Transverse colon (tissue), 4 donors: ENCODE measurements at regions not wholly inside any gene's neighbourhood (a gene's known extent, or its start where the extent isn't known, plus 50 kb on each side); places are given as distances from the start of the nearest gene placed in this dataset.

Experiments used
- DNase-seq: peaks from one replicate; pipeline ENCODE4 v3.0.0-alpha.2; 2019
- H3K27ac ChIP-seq, 4 donors: fragments of 200-600 bp; sonication (generic); 2 replicates each; pipeline ENCODE4 v1.5.1; 2016 to 2018; ENCODE audit warnings: inconsistent platforms in 4 of 4
- H3K27me3 ChIP-seq: fragments of 200-600 bp; sonication (generic); 2 replicates; pipeline ENCODE4 v1.5.1; 2017; ENCODE audit warnings: inconsistent platforms
- H3K36me3 ChIP-seq, 4 donors: fragments of 200-600 bp; sonication (generic); 2 replicates each; pipeline ENCODE4 v1.5.1; 2017 to 2019; ENCODE audit warnings: inconsistent platforms in 4 of 4
- H3K4me1 ChIP-seq, 4 donors: fragments of 200-600 bp; sonication (generic); 2 replicates each; pipeline ENCODE4 v1.5.1; 2017 to 2020; ENCODE audit warnings: inconsistent platforms in 4 of 4
- H3K4me3 ChIP-seq, 4 donors: fragments of 200-600 bp; sonication (generic); 1 replicate in 1 of 4; 2 replicates in 3 of 4; pipeline versions ENCODE4 v1.5.1 to v1.6.1; 2017 to 2019; ENCODE audit warnings: inconsistent platforms in 4 of 4
- H3K9me3 ChIP-seq, 2 donors: fragments of 200-600 bp; sonication (generic); 2 replicates each; pipeline ENCODE4 v1.5.1; 2017 to 2019; ENCODE audit warnings: inconsistent platforms in 2 of 2
- EP300 ChIP-seq: sonication (generic); formaldehyde crosslinking; IDR thresholded peaks from one replicate; pipeline ENCODE4 v1.6.1; 2017; ENCODE audit warnings: antibody characterized with exemption, low read depth
- POLR2A ChIP-seq: fragments of 450-650 bp; IDR thresholded peaks from one replicate; pipeline ENCODE4 v1.6.1; 2016; ENCODE audit warnings: antibody characterized with exemption, mild to moderate bottlenecking, moderate library complexity
- POLR2AphosphoS5 ChIP-seq, 3 donors: sonication (generic); formaldehyde crosslinking; IDR thresholded peaks; one replicate each; pipeline ENCODE4 v1.6.1; 2016; ENCODE audit warnings: antibody characterized with exemption in 3 of 3
- WGBS, 2 donors: methylation state at CpG; one replicate each; pipeline ENCODE4 v1.1.5; 2018; ENCODE audit warnings: low coverage in 1 of 2; 5-methylcytosine and 5-hydroxymethylcytosine counted together
- in situ Hi-C, 4 donors: fragments of 200-750 bp; cut with MboI; loops; one replicate each; pipeline versions ENCODE4 v1.15.0 to v1.15.1; 2017; ENCODE audit warnings: low sequenced_read_pairs in 3 of 4, low pct_ligation_motif_present in 1 of 4, low pct_unique_long_range_greater_than_20kb in 1 of 4
- intact Hi-C: fragments of 100-400 bp; cut with DNase I; formaldehyde crosslinking; loops from one replicate; pipeline ENCODE4 v1.15.1; 2023; ENCODE audit warnings: low total_unique reads
- TF ChIP-seq, protein P1 (sequence below), 5 experiments: fragments of 200-600 bp in 3 of 5; fragments of 450-650 bp in 2 of 5; sonication (generic) in 3 of 5; IDR thresholded peaks; 1 replicate in 2 of 5; 2 replicates in 3 of 5; pipeline ENCODE4 v1.5.1; 2016 to 2017; ENCODE audit warnings: antibody characterized with exemption in 5 of 5, inconsistent platforms in 3 of 5, mild to moderate bottlenecking in 2 of 5, moderate library complexity in 1 of 5

DNA sequence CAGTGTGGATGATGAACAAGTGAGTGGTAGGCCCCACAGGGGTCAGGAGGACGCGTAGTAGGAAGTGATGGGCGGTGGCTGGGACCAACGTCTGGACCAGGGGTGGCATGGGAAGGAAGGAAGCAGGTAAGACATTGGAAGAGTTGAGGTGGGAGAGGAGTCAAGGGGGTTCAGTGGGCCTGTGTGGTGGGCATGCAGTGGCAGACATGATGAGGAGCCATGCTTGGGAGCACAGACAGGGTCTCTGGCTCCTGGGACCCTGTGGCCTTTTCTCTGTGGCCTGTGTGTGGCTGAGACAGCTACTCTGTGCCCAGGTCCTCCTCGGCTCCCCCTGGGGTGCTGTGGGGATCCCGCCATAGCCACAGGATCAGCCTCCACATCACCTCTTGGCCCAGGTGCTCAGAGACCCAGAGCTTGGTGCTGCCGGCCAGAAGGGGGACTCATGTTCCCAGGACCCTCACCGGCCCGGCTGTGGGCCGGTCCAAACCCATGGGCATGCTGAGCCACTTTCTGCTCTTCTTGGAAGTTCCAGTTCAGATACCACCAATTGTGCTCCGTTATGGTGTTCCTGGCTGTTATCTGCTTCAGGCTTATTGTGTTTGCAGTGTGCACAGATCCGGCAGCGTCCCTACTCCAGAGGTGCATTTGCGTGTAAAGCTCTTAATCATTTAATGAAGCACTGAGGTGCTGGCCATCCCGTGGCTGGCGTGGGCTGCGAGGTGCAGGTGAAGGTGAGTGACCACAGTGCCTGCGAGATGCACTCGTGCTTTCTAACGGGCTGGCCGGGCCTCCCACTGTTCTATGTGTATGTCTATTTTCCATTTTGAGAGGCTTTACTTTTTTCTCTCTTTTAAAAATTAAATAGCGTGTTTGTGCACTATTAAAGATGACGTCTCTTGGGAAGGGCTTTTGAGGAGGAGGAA, 147.9 kb downstream of the TEX29 start:
- Histone ChIP-seq H3K36me3 (no peaks in the 10 kb centered on the region), H3K4me3 (no peak overlapping the region), H3K4me1 (no peaks in the 10 kb centered on the region), H3K27ac (no peak overlapping the region), H3K27me3 (peaks cover 19% of the 10 kb centered on the region), H3K9me3 (no peaks in the 10 kb centered on the region)
- WGBS, 2 donors: 84 to 89% methylated on average over 6 to 23 of the region's 23 CpGs
- in situ Hi-C loops: loop anchor here in 3 of 4 donors (25.0 kb wide), 1 partner anchor 969 kb away; no protein-coding TSS in a partner anchor
- DNase-seq: no peak
- TF ChIP-seq POLR2A (no peak), EP300 (no peak), POLR2AphosphoS5 (IDR thresholded peaks at IDR 0.05) (no peak)
- TF ChIP-seq, protein P1, sequence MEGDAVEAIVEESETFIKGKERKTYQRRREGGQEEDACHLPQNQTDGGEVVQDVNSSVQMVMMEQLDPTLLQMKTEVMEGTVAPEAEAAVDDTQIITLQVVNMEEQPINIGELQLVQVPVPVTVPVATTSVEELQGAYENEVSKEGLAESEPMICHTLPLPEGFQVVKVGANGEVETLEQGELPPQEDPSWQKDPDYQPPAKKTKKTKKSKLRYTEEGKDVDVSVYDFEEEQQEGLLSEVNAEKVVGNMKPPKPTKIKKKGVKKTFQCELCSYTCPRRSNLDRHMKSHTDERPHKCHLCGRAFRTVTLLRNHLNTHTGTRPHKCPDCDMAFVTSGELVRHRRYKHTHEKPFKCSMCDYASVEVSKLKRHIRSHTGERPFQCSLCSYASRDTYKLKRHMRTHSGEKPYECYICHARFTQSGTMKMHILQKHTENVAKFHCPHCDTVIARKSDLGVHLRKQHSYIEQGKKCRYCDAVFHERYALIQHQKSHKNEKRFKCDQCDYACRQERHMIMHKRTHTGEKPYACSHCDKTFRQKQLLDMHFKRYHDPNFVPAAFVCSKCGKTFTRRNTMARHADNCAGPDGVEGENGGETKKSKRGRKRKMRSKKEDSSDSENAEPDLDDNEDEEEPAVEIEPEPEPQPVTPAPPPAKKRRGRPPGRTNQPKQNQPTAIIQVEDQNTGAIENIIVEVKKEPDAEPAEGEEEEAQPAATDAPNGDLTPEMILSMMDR (IDR thresholded peaks at IDR 0.05): no peak
- intact Hi-C loops: no loop called here

- Histone ChIP-seq H3K27me3 (peaks cover 16% of the 10 kb centered on the region), H3K36me3 (no peaks in the 10 kb centered on the region), H3K27ac (no peak overlapping the region), H3K4me3 (no peak overlapping the region), H3K4me1 (no peaks in the 10 kb centered on the region), H3K9me3 (no peaks in the 10 kb centered on the region)
- DNase-seq: no peak
- intact Hi-C loops (no loop called here), in situ Hi-C loops (loop anchor here in 3 of 4 donors (25.0 kb wide), 1 partner anchor 968 kb away; no protein-coding TSS in a partner anchor)
- 72% methylated on average over 5 of the region's 5 CpGs; no CpG with 5 or more reads in 1 of the 2 donors for WGBS, 2 donors
- no peak for TF ChIP-seq EP300
- no peak for TF ChIP-seq POLR2AphosphoS5 (IDR thresholded peaks at IDR 0.05)
- TF ChIP-seq, protein P1 (IDR thresholded peaks at IDR 0.05): no peak
- TF ChIP-seq POLR2A: no peak
Measured at GRCh38 chr13:111469450-111469849, 149.0 kb downstream of the TEX29 start.

- 58 to 67% methylated on average over 4 to 20 of the region's 20 CpGs for WGBS, 2 donors
- Histone ChIP-seq H3K4me1 (no peaks in the 10 kb centered on the region), H3K27ac (no peak overlapping the region), H3K27me3 (peaks cover 10% of the 10 kb centered on the region), H3K36me3 (no peaks in the 10 kb centered on the region), H3K9me3 (no peaks in the 10 kb centered on the region), H3K4me3 (no peak overlapping the region)
- TF ChIP-seq POLR2AphosphoS5 (IDR thresholded peaks at IDR 0.05) (no peak), EP300 (no peak)
- in situ Hi-C loops (loop anchor here (10.0 to 25.0 kb wide), 2 partner anchors 967 to 975 kb away; no protein-coding TSS in a partner anchor), intact Hi-C loops (no loop called here)
- no peak for DNase-seq
Measured at GRCh38 chr13:111469916-111470506, 149.6 kb downstream of the TEX29 start.

GRCh38 chr13:111470933-111471332, 150.5 kb downstream of the TEX29 start:
- H3K27me3 ChIP-seq: peaks cover 10% of the 10 kb centered on the region
- H3K9me3 ChIP-seq: no peaks in the 10 kb centered on the region
- intact Hi-C loops: no loop called here
- H3K4me1 ChIP-seq: no peaks in the 10 kb centered on the region
- in situ Hi-C loops: loop anchor here (10.0 to 25.0 kb wide), 2 partner anchors 966 to 974 kb away; no protein-coding TSS in a partner anchor
- H3K27ac ChIP-seq: no peak overlapping the region
- TF ChIP-seq EP300 (no peak), POLR2A (no peak), POLR2AphosphoS5 (IDR thresholded peaks at IDR 0.05) (no peak)
- TF ChIP-seq, protein P1 (IDR thresholded peaks at IDR 0.05): no peak
- no peaks in the 10 kb centered on the region for H3K36me3 ChIP-seq
- WGBS, 2 donors: 94% methylated on average over 9 of the region's 9 CpGs; no CpG with 5 or more reads in 1 of the 2 donors
- H3K4me3 ChIP-seq: no peak overlapping the region
- no peak for DNase-seq
